Tibial nerve (tissue), 4 donors: ENCODE measurements at regions not wholly inside any gene's neighbourhood (a gene's known extent, or its start where the extent isn't known, plus 50 kb on each side); places are given as distances from the start of the nearest gene placed in this dataset.

Experiments
- DNase-seq, 2 donors: peaks; one replicate each; pipeline ENCODE4 v3.0.0-alpha.2; 2019; ENCODE audit warnings: low spot score in 2 of 2
- H3K27ac ChIP-seq, 4 donors: fragments of 200-600 bp; sonication (generic) in 3 of 4; one replicate each; pipeline ENCODE4 v1.5.1; 2017 to 2019; ENCODE audit warnings: mild to moderate bottlenecking in 1 of 4
- H3K27me3 ChIP-seq, 2 donors: fragments of 200-600 bp; sonication (generic) in 1 of 2; one replicate each; pipeline versions ENCODE4 v1.5.1 to v1.6.0; 2017 to 2019
- H3K36me3 ChIP-seq, 3 donors: fragments of 200-600 bp; sonication (generic); one replicate each; pipeline ENCODE4 v1.5.1; 2018 to 2019
- H3K4me1 ChIP-seq, 4 donors: fragments of 200-600 bp; sonication (generic) in 3 of 4; one replicate each; pipeline ENCODE4 v1.5.1; 2017 to 2019
- H3K4me3 ChIP-seq, 4 donors: fragments of 200-600 bp; sonication (generic) in 3 of 4; one replicate each; pipeline ENCODE4 v1.5.1; 2017 to 2019; ENCODE audit warnings: mild to moderate bottlenecking in 1 of 4, moderate library complexity in 1 of 4
- H3K9me3 ChIP-seq, 4 donors: fragments of 200-600 bp; sonication (generic) in 3 of 4; one replicate each; pipeline ENCODE4 v1.5.1; 2017 to 2019
- CTCF ChIP-seq, 5 experiments: fragments of 200-600 bp in 3 of 5; fragments of 450-650 bp in 2 of 5; sonication (generic) in 3 of 5; IDR thresholded peaks; one replicate each; pipeline ENCODE4 v1.5.1; 2016 to 2019; ENCODE audit warnings: antibody characterized with exemption in 5 of 5, mild to moderate bottlenecking in 3 of 5, moderate library complexity in 2 of 5
- EP300 ChIP-seq, 2 donors: sonication (generic); formaldehyde crosslinking; IDR thresholded peaks; one replicate each; pipeline ENCODE4 v1.6.1; 2017; ENCODE audit warnings: antibody characterized with exemption in 2 of 2, mild to moderate bottlenecking in 1 of 2
- POLR2A ChIP-seq, 2 donors: fragments of 450-650 bp; IDR thresholded peaks; one replicate each; pipeline ENCODE4 v1.6.1; 2017; ENCODE audit warnings: antibody characterized with exemption in 2 of 2, mild to moderate bottlenecking in 2 of 2, moderate library complexity in 2 of 2
- WGBS, 2 donors: methylation state at CpG; one replicate each; pipeline ENCODE4 v1.1.5; 2018; 5-methylcytosine and 5-hydroxymethylcytosine counted together

GRCh38 chr5:7976411-7977190 is 107.7 kb downstream of the MTRR start:
- 48 to 60% methylated on average over 5 of the region's 5 CpGs for WGBS, 2 donors
- Histone ChIP-seq H3K4me1 (peaks cover 0 to 4% (median 0%) of the 10 kb centered on the region in 4 donors), H3K27me3 (no peaks in the 10 kb centered on the region), H3K27ac (no peak overlapping the region), H3K9me3 (no peaks in the 10 kb centered on the region), H3K36me3 (no peaks in the 10 kb centered on the region), H3K4me3 (no peak overlapping the region)
- TF ChIP-seq EP300 (IDR thresholded peaks at IDR 0.05) (no peak), POLR2A (IDR thresholded peaks at IDR 0.05) (no peak), CTCF (IDR thresholded peaks at IDR 0.05) (no peak)
- no peak for DNase-seq

DNA sequence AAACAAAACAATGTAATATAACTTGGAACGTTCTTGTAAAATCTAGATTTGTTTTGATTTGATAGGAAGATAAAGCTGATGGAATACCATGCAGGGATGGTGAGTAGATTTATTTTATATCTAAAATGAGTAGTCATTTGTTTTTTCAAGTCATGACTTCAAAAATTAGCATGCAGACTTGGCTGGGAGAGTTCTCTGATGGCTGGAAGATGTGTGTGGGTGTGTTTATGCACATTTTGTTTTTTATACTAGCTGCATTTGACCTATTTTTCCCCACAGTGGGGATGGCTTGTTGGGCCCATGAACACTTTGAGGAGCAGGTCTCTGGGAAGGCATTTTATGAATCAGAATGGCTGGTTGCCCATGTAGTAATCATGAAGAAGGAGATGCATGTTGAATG is 109.2 kb downstream of the MTRR start:
- no peaks in the 10 kb centered on the region for H3K27me3 ChIP-seq
- no peak for TF ChIP-seq CTCF (IDR thresholded peaks at IDR 0.05)
- TF ChIP-seq EP300 (IDR thresholded peaks at IDR 0.05): no peak
- TF ChIP-seq POLR2A (IDR thresholded peaks at IDR 0.05): no peak
- DNase-seq: no peak

GRCh38 chr5:7978991-7979390 is 110.0 kb downstream of the MTRR start:
- WGBS, 2 donors: 54 to 69% methylated on average over 2 of the region's 2 CpGs
- no peaks in the 10 kb centered on the region for H3K27me3 ChIP-seq
- TF ChIP-seq CTCF (IDR thresholded peaks at IDR 0.05) (no peak), EP300 (IDR thresholded peaks at IDR 0.05) (no peak), POLR2A (IDR thresholded peaks at IDR 0.05) (no peak)
- no peaks in the 10 kb centered on the region for H3K9me3 ChIP-seq
- H3K4me1 ChIP-seq: peaks cover 0 to 4% (median 0%) of the 10 kb centered on the region in 4 donors
- H3K27ac ChIP-seq: no peak overlapping the region
- DNase-seq: no peak
- no peak overlapping the region for H3K4me3 ChIP-seq
- no peaks in the 10 kb centered on the region for H3K36me3 ChIP-seq

More for the DNA sequence above, 109.2 kb downstream of the MTRR start:
- H3K4me1 ChIP-seq: peaks cover 0 to 4% (median 0%) of the 10 kb centered on the region in 4 donors
- H3K4me3 ChIP-seq: no peak overlapping the region
- no peaks in the 10 kb centered on the region for H3K36me3 ChIP-seq
- 52 to 59% methylated on average over 1 of the region's 1 CpG for WGBS, 2 donors
- H3K27ac ChIP-seq: no peak overlapping the region
- no peaks in the 10 kb centered on the region for H3K9me3 ChIP-seq

- no peaks in the 10 kb centered on the region for H3K9me3 ChIP-seq
- H3K4me1 ChIP-seq: peaks cover 0 to 4% (median 0%) of the 10 kb centered on the region in 4 donors
- no peak for DNase-seq
- H3K4me3 ChIP-seq: no peak overlapping the region
- WGBS, 2 donors: 85 to 93% methylated on average over 1 of the region's 1 CpG
- TF ChIP-seq EP300 (IDR thresholded peaks at IDR 0.05): no peak
- TF ChIP-seq POLR2A (IDR thresholded peaks at IDR 0.05): no peak
- no peak for TF ChIP-seq CTCF (IDR thresholded peaks at IDR 0.05)
- no peaks in the 10 kb centered on the region for H3K27me3 ChIP-seq
- no peaks in the 10 kb centered on the region for H3K36me3 ChIP-seq
- H3K27ac ChIP-seq: no peak overlapping the region
Observed at GRCh38 chr5:7980881-7981280, 111.9 kb downstream of the MTRR start.

GRCh38 chr5:7983433-7983832 is 114.5 kb downstream of the MTRR start:
- Histone ChIP-seq H3K4me1 (no peaks in the 10 kb centered on the region), H3K36me3 (no peaks in the 10 kb centered on the region), H3K9me3 (no peaks in the 10 kb centered on the region), H3K4me3 (no peak overlapping the region), H3K27ac (no peak overlapping the region), H3K27me3 (no peaks in the 10 kb centered on the region)
- no peak for DNase-seq
- no peak for TF ChIP-seq CTCF (IDR thresholded peaks at IDR 0.05)
- no peak for TF ChIP-seq POLR2A (IDR thresholded peaks at IDR 0.05)
- TF ChIP-seq EP300 (IDR thresholded peaks at IDR 0.05): no peak
- WGBS, 2 donors: 88 to 93% methylated on average over 17 to 18 of the region's 18 CpGs
